Hematopoietic multipotent progenitor cell treated with erythropoietin and hydrocortisone succinate and interleukin-3 and kit ligand, for 4 days (in vitro differentiated cells): ENCODE measurements at regions not wholly inside any gene's neighbourhood (a gene's known extent, or its start where the extent isn't known, plus 50 kb on each side); places are given as distances from the start of the nearest gene placed in this dataset.
A peak's percentile ranks its signal among the peaks of the same experiment; 100 is the strongest.
"Not testable (repeated sequence)": the region's sequence is repeated elsewhere in the genome, so short reads cannot be mapped to it uniquely, and the experiment has no call there.

Experiments used
- DNase-seq: peaks from one replicate; pipeline ENCODE4 v3.0.0-alpha.2; 2015

DNA sequence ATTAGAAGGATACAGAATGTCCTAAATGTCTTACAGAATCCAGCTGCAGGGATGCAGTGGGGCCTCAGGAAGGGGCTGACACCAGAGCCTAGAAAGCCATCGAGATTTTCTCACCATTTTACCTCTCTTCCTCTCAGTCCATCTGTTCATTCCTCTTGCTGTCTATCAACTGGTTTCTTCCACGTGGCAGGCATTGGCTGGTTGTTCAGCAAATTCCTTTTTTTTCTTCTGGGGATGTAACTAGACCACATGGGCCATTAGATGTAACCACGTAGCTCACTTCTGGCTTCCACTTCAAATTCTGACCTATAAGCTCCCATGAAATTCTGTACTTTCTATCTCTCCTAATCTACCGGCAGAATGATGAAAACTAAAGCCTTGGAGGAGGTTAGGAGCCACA, 93.6 kb upstream of the MTAP start:
- DNase-seq, result no peak

DNA sequence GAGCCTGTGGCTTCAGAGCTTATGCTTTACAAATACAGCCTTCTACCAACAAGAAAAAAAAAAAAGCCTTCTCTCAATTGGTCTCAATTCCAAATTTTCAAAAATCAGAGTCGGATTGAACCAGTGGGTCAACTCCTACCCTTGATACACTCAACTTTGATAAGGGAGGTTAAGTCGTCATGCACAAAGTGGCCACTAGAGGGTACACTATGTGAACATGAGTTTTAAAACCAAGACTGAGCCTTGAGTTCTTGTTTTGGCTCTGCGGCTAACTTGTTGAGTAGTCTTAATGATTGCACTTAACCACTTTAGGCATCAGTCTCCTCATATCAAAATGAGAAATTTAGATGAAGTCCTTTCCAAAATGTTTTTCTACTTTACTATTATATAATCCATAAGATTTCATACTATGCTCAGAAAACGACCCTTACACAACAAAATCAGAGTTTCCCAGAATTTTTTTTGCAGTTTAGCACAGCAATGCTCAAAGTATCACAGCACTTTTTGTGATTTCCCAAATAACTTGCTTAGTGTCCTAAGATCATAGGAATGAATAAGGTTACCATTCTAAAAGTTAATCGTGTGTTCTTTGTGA, 92.9 kb upstream of the MTAP start:
- DNase-seq, result peak; percentile 83

DNA sequence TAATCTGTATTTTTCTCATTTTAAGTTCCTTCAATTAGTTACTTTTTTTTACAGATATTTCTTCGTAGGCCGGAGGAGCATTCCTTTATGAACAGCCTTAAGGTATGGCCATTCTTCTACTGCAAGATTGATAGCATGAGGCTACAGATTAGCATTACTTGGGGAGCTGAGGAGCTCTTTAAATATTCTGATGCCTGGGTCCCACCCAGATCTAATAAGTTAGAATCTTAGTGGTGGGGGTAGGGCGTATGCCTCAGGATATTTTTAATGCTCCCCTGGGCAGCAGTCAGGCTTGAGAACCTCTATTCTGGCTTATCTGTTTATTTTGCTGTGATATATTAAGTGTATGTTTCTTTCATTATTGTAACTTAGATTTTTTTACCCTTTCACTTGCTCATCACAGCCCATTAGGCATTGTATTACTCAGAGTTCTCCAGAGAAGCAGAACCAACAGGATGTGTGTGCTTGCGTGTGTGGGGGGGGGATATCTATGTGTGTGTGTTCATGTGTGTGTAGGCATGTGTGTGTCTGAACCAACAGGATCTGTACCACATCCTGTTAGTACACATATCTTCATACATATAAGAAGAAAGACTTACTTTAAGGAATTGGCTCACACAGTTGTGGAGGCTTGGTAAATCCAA, 91.8 kb upstream of the MTAP start:
- DNase-seq, result no peak

DNA sequence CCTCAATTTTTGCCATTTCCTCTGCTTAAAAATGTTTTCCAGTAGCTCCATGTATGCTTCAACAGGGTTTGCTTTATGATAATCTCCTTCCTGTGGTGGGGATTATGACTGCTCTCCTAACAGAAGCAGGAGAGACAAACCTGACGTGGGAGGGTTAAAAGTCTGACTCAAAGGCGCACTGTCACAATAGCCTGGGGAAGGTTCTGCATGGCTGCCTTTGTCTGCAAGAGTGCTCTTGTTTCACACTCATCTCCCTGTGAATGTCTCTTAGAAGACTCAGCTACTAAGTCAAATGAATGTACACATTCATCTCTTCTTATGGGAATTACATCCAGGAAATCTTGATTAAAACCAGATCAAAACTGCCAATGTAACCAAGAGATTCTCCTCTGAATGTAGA, 90.9 kb upstream of the MTAP start:
- no peak for DNase-seq

DNA sequence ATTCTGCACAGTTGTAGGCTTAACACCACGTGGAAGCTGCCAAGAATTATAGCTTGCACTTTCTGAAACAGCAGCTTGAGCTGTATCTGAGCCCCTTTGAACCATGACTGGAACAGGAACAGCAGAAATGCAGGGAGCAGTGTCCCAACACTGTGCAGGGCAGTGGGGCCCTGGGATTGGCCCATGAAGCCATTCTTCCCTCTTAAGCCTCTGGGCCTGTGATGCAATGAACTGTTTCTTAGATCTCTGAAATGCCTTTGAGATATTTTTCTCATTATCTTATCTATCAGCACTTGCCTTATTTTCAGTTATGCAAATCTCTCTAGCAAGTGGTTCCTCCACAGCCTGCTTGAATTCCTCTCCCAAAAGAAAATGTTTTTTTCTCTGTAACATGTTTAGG, 87.0 kb upstream of the MTAP start:
- peak; percentile 41 for DNase-seq

DNA sequence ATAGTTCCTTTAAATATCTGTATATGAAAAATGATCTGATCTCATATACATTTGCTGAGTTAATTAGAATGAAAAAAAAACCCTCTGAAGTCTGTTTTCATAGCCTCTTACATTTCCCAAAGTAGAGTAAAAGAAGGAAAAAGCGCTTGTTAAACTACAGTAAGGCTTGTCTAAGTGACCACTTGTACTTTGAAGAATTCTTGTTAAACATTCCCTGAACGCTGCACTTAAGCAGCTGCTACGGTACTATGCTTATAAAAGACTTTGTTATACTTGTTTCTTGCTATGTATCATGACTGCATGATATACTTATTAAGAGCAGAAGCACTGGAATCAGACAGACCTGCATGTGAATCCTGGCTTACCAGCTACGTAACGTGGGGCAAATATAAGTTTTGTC, 81.7 kb upstream of the MTAP start:
- no peak for DNase-seq

DNA sequence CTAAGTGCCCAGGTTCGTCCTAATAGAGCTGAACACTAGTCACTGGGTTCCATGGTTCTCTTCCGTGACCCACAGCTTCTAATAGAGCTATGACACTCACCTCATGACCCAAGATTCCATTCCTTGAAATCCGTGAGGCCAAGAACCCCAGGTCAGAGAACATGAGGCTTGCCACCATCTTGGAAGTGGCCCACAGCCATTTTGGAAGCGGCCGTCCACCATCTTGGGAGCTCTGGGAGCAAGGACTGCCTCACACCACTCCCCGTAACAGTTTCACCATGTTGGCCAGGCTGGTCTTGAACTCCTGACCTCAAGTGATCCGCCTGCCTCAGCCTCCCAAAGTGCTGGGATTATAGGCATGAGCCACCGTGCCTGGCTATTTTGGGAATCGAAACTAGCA, 75.0 kb upstream of the MTAP start:
- DNase-seq, result not testable (repeated sequence)

DNA sequence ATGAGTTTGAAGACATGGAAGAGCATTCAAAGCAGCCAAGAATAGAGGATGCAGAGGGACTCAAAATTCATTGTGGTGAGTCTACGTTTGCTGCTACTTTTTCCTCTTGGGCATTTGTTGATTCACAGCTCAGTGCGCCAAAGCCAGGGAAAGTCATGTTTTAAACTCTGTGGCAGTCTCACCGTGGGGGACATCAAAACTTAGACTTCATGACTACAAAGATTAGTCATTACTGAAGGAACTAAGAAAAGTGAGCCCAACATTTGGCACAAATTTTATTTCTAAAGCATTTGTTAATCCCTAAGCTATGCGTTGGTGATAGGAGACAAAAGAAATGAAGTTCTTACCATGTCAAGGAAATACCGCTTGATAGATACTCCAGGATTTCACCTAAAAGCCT, 73.7 kb upstream of the MTAP start:
- no peak for DNase-seq

DNA sequence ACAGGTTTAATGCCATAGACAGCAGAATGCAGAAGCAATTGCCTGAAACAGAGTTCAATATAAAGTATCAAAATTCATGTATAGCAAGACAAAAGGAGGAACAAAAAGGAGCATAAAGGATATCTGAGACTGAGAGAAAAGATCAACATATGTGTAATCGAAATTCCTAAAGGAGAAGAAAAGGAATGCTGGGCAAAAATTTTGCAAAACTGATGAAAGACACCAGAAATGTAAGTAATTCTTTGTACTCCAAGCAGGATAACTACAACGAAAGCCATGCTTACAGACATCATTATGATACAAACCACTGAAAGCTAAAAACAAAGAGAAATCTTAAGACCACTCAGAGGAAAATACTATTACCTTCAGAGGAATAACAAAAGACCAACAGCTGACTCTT, 72.8 kb upstream of the MTAP start:
- DNase-seq, result no peak

DNA sequence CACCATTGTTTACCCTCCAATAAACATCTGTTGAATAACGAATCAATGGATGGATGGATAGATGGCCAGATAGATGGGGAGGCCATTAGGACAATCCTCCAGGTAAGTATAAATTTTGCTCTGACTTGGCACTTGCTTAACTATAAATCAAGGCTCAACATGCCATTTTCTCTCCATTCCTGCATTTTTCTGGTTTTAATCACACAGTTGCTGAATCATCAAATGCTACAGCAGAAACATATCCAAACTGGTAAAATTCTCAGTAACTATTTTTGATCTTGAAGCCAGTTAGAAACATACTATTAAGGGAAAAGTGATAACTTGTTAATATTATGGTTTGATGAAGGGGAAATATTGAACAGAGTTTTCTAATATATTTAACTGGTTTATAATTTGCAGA, 71.5 kb upstream of the MTAP start:
- DNase-seq, result no peak

DNA sequence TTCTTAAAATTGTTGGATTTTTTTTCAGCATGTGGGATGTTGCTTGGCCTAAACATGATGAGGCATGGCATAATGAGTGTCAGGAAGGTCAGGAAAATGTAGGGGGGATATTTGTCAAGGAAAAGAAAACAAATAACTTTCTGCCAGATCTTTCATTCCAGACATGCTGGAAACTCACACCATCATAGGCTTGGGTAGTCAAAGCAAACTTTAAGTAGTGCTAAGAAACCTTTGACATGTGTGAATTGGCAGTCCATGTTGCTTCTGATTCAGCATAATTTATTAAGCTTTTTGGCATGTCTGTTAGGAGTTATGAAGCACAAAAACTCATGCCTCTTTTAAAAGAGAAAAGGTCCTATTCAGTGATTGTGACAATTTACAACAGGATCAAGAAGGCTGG, 61.3 kb upstream of the MTAP start:
- no peak for DNase-seq

DNA sequence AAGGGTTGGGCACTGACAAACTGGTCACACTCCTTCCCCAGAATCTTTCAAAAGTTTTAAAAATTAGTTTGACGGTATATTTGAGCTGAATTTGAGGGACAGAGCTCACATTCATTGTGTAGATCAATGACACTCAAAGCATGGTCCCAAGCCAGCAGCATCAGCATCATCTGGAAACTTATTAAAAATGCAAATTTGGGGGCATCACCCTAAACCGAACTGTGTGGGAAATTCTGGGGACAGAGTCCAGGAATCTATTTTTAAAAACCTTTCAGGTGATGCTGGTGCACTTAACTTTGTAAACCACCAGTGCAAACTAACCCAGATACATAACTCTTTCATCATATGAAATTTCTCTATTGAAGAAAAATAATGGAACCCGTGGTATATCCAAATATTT, 58.1 kb upstream of the MTAP start:
- DNase-seq, result no peak

DNA sequence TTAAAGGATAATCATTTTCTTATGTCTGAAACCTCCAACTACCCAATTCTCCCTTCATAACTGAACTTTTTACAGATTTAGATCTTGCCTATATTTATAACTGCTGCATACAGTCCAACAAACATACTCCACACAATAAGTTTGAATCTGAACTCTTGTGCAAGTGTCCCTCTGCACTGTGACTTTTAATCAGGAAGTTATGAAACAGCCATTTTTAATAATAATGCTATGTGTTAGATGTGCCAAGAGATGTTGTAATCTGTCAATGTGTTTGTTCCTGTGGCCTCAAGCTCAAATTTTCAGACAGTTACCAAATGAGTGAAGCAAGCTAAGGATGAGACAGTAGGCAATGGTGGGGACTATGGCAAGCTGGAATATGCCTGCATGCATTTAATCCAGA, 57.6 kb upstream of the MTAP start:
- DNase-seq, result peak; percentile 60

DNA sequence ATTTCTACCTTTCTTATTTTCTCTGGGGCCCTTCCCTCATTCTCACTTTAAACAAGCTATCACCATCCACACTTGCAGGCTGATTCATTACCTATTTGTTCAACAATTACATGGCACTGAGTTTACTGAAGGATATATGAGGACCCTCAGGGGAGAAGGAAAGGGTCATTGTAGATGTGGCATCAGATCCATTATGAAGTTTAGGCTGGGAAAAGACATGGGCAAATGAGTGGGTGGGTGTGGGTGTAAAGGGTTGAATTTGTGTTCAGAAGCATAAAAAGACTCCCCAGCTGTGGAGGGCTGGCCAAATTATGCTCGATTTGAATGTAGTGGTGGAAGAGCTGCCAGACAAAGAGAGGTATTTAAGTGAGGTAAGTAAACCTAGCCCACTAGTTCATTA, 55.9 kb upstream of the MTAP start:
- DNase-seq, result no peak

DNA sequence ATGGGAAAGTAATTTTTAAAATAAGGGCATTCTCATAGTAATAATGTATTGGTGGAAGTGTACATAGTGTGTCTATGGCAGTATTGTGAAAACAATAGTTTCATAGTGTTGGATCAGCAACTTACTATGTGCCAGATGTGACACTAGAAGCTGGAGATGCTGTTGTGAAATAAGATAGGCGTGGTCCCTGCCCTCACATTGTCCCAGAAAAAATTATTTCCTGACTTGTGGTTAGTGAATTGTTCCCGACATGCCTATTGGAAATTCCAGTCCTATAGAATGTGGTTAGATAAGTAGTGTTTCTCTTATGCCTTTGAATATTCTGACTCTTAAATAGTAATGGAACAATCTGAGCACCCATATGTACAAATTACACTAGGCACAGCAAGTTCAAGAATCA, 55.3 kb upstream of the MTAP start:
- DNase-seq, result no peak

DNA sequence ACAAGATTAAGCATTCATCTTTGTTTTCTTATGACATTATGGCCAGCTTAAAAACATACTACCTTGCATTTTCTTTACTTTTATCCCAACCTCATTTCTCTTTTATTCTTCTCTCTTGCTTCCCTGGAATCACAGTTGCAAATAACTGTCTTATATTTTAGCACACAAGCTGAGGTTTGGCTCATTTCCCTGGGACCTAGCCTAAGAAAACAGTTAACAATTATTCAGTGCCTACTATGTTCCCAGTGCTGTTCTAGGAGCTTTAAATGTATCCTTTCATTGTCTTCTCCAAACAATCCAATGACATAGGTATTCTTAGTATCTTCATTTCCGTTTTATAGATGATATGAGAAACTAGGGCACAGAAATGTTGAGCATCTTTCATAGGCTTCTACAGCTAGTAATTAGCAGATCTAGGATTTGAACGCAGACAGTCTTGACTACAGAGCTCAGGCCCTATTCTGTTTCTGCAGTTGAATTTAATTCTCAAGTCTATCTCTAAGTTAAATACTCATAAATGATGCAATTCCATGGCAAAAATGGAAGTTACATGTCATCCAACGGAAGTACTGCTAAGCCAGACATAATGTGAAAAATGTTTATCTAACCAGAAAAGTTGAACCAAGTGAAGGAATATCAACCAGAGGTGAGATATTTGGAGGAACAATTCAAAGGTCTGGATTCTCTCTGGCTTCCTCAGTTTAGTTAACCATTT, 52.3 kb upstream of the MTAP start:
- no peak for DNase-seq

DNA sequence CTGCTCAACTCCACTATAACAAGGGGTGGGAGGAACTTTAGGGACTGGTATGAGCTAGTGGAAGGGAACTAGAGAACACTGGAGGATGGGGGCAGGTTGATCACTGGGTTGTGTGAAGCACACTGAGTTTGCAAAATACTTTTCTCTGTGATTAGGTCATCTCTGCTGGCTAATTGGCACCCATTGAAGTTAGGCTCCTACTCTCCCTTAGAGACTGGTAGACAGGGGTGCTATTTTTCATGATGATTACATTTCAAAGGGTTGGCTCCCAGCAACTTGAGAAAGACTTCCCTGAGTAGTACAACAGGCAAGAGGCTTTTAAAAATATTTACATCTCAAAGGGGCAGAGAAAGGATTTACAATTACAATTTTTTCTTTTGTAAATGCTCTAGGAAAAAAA, 50.4 kb upstream of the MTAP start:
- DNase-seq, result no peak
